SK-N-SH treated with all-trans-retinoic acid at 6 μM for 48 hours (cell line): ENCODE measurements at regions not wholly inside any gene's neighbourhood (a gene's known extent, or its start where the extent isn't known, plus 50 kb on each side); places are given as distances from the start of the nearest gene placed in this dataset.

Experiments used
- ATAC-seq: fragments of 200-7000 bp; cut with Tn5 transposase; 3 replicates; pipeline ENCODE4 v1.9.1; 2020; ENCODE audit warnings: mild to moderate bottlenecking, moderate library complexity
- ARNTL ChIP-seq: fragments of 450-650 bp; formaldehyde crosslinking; IDR thresholded peaks from 2 replicates; pipeline ENCODE4 v1.5.0; 2020; ENCODE audit warnings: low read depth, mild to moderate bottlenecking, moderate library complexity, borderline replicate concordance
- BACH2 ChIP-seq: fragments of 250-450 bp; sonication (Bioruptor Pico); IDR thresholded peaks from 2 replicates; pipeline ENCODE4 v1.9.0; 2021; ENCODE audit warnings: mild to moderate bottlenecking, borderline replicate concordance
- CREB5 ChIP-seq: fragments of 250-450 bp; sonication (Bioruptor Pico); IDR thresholded peaks from 2 replicates; pipeline ENCODE4 v1.5.1; 2020; ENCODE audit warnings: low read depth, mild to moderate bottlenecking, moderate library complexity
- CSDC2 ChIP-seq: fragments of 250-450 bp; sonication (Bioruptor Pico); IDR thresholded peaks from 2 replicates; pipeline ENCODE4 v1.5.0; 2020; ENCODE audit warnings: mild to moderate bottlenecking, moderate library complexity
- ESRRG ChIP-seq: fragments of 250-450 bp; sonication (Bioruptor Pico); IDR thresholded peaks from 2 replicates; pipeline ENCODE4 v1.6.1; 2021; ENCODE audit warnings: mild to moderate bottlenecking
- GLIS3 ChIP-seq: fragments of 250-450 bp; sonication (Bioruptor Pico); IDR thresholded peaks from 2 replicates; pipeline ENCODE4 v1.5.0; 2020; ENCODE audit warnings: mild to moderate bottlenecking, moderate library complexity
- ISL1 ChIP-seq: fragments of 250-450 bp; sonication (Bioruptor Pico); IDR thresholded peaks from 2 replicates; pipeline ENCODE4 v2.1.2; 2022; ENCODE audit warnings: mild to moderate bottlenecking, moderate library complexity
- PPARA ChIP-seq: fragments of 250-450 bp; sonication (Bioruptor Pico); IDR thresholded peaks from 2 replicates; pipeline ENCODE4 v1.5.0; 2020; ENCODE audit warnings: mild to moderate bottlenecking, borderline replicate concordance
- RARB ChIP-seq: fragments of 250-450 bp; sonication (Bioruptor Pico); IDR thresholded peaks from 2 replicates; pipeline ENCODE4 v1.8.0; 2021; ENCODE audit warnings: mild to moderate bottlenecking, moderate library complexity
- TCF4 ChIP-seq: fragments of 250-450 bp; sonication (Bioruptor Pico); IDR thresholded peaks from 2 replicates; pipeline ENCODE4 v1.8.0; 2021; ENCODE audit warnings: mild to moderate bottlenecking, moderate library complexity, borderline replicate concordance
- TOX ChIP-seq: fragments of 250-450 bp; sonication (Bioruptor Pico); IDR thresholded peaks from 2 replicates; pipeline ENCODE4 v1.8.0; 2021; ENCODE audit warnings: mild to moderate bottlenecking, moderate library complexity, borderline replicate concordance
- TSHZ2 ChIP-seq: fragments of 250-450 bp; sonication (Bioruptor Pico); IDR thresholded peaks from 2 replicates; pipeline ENCODE4 v1.5.0; 2020; ENCODE audit warnings: mild to moderate bottlenecking, moderate library complexity
- ZC3H10 ChIP-seq: fragments of 250-450 bp; sonication (Bioruptor Pico); IDR thresholded peaks from 2 replicates; pipeline ENCODE4 v1.5.1; 2021; ENCODE audit warnings: mild to moderate bottlenecking, moderate library complexity
- ZFP3 ChIP-seq: fragments of 250-450 bp; sonication (Bioruptor Pico); IDR thresholded peaks from 2 replicates; pipeline ENCODE4 v1.5.0; 2020; ENCODE audit warnings: mild to moderate bottlenecking, moderate library complexity
- ZFP30 ChIP-seq: fragments of 450-650 bp; formaldehyde crosslinking; IDR thresholded peaks from 2 replicates; pipeline ENCODE4 v1.5.0; 2022; ENCODE audit warnings: mild to moderate bottlenecking, moderate library complexity
- ZNF565 ChIP-seq: fragments of 450-650 bp; formaldehyde crosslinking; conservative IDR thresholded peaks from 2 replicates; pipeline ENCODE4 v1.5.0; 2020; ENCODE audit warnings: low read depth, mild to moderate bottlenecking, moderate library complexity
- ZNF70 ChIP-seq: fragments of 450-650 bp; formaldehyde crosslinking; IDR thresholded peaks from 2 replicates; pipeline ENCODE4 v1.5.0; 2020; ENCODE audit warnings: mild to moderate bottlenecking, moderate library complexity
- ZNF8 ChIP-seq: fragments of 450-650 bp; formaldehyde crosslinking; IDR thresholded peaks from 2 replicates; pipeline ENCODE4 v1.5.0; 2020; ENCODE audit warnings: mild to moderate bottlenecking, moderate library complexity
- TF ChIP-seq, protein P1 (sequence below): fragments of 250-450 bp; sonication (Bioruptor Pico); IDR thresholded peaks from 2 replicates; pipeline ENCODE4 v1.5.1; 2021; ENCODE audit warnings: mild to moderate bottlenecking, moderate library complexity
- TF ChIP-seq, protein P2 (sequence below): fragments of 250-450 bp; sonication (Bioruptor Pico); IDR thresholded peaks from 2 replicates; pipeline ENCODE4 v1.8.0; 2021; ENCODE audit warnings: low read depth, mild to moderate bottlenecking, moderate library complexity, borderline replicate concordance
- TF ChIP-seq, protein P3 (sequence below): fragments of 250-450 bp; sonication (Bioruptor Pico); IDR thresholded peaks from 2 replicates; pipeline ENCODE4 v1.8.0; 2020; ENCODE audit warnings: mild to moderate bottlenecking, moderate library complexity, borderline replicate concordance

DNA sequence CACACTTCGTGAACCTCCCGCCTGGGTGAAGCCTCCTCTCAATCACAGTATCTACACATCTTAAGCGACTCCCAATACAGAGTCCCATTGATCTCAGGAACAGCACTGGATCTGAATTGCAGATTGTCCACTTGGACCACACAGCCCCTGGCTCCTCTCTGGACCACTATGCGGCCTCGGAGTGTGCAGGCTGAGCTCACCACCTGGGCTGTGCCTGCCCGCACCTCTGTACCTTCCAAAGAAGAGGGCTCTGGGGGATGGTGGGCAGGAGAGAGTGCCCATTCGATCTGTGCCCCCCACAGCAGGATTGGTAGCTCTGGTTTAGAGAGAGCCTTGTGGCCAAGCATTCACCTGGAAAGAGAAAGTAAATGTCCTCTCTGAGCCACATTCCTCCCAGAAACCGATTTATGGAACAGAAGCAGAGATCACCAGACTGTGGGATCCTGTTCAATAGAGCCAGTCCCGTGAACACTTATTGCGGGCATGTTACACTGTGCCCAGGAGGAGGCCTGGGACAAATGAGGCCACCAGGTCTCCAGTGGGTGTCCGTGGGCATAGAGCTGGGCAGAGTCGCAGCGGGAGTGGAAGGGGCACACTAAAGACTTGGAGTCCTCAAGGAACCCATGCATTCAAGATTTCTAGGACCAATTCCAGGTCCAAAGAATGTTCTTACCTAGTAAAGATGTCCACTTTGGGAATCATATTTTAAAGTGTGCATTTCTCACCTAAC is 141.6 kb upstream of the SOX1 start (continued):
- TF ChIP-seq PPARA (no peak), BACH2 (CRISPR knock-in tag) (no peak), CREB5 (CRISPR knock-in tag) (no peak), ESRRG (CRISPR knock-in tag) (no peak)
- TF ChIP-seq, protein P1, sequence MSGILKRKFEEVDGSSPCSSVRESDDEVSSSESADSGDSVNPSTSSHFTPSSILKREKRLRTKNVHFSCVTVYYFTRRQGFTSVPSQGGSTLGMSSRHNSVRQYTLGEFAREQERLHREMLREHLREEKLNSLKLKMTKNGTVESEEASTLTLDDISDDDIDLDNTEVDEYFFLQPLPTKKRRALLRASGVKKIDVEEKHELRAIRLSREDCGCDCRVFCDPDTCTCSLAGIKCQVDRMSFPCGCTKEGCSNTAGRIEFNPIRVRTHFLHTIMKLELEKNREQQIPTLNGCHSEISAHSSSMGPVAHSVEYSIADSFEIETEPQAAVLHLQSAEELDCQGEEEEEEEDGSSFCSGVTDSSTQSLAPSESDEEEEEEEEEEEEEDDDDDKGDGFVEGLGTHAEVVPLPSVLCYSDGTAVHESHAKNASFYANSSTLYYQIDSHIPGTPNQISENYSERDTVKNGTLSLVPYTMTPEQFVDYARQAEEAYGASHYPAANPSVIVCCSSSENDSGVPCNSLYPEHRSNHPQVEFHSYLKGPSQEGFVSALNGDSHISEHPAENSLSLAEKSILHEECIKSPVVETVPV (CRISPR knock-in tag): no peak
- TF ChIP-seq, all 23 proteins: peak for 0

GRCh38 chr13:111926501-111927180 is 140.3 kb upstream of the SOX1 start:
- no peak for TF ChIP-seq CREB5 (CRISPR knock-in tag)
- TF ChIP-seq GLIS3 (CRISPR knock-in tag): no peak
- TF ChIP-seq ESRRG (CRISPR knock-in tag): no peak
- no peak for TF ChIP-seq ISL1 (CRISPR knock-in tag)
- TF ChIP-seq TCF4 (CRISPR knock-in tag): no peak
- no peak for TF ChIP-seq ZNF565 (CRISPR knock-in tag)
- no peak for TF ChIP-seq ZC3H10 (CRISPR knock-in tag)
- TF ChIP-seq BACH2 (CRISPR knock-in tag): no peak
- TF ChIP-seq, protein P2, sequence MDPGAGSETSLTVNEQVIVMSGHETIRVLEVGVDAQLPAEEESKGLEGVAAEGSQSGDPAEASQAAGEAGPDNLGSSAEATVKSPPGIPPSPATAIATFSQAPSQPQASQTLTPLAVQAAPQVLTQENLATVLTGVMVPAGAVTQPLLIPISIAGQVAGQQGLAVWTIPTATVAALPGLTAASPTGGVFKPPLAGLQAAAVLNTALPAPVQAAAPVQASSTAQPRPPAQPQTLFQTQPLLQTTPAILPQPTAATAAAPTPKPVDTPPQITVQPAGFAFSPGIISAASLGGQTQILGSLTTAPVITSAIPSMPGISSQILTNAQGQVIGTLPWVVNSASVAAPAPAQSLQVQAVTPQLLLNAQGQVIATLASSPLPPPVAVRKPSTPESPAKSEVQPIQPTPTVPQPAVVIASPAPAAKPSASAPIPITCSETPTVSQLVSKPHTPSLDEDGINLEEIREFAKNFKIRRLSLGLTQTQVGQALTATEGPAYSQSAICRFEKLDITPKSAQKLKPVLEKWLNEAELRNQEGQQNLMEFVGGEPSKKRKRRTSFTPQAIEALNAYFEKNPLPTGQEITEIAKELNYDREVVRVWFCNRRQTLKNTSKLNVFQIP (CRISPR knock-in tag): no peak
- TF ChIP-seq TSHZ2 (CRISPR knock-in tag): no peak
- TF ChIP-seq ZFP30 (CRISPR knock-in tag): no peak
- TF ChIP-seq ZNF8 (CRISPR knock-in tag): no peak
- TF ChIP-seq ZFP3 (CRISPR knock-in tag): no peak
- TF ChIP-seq, protein P3, sequence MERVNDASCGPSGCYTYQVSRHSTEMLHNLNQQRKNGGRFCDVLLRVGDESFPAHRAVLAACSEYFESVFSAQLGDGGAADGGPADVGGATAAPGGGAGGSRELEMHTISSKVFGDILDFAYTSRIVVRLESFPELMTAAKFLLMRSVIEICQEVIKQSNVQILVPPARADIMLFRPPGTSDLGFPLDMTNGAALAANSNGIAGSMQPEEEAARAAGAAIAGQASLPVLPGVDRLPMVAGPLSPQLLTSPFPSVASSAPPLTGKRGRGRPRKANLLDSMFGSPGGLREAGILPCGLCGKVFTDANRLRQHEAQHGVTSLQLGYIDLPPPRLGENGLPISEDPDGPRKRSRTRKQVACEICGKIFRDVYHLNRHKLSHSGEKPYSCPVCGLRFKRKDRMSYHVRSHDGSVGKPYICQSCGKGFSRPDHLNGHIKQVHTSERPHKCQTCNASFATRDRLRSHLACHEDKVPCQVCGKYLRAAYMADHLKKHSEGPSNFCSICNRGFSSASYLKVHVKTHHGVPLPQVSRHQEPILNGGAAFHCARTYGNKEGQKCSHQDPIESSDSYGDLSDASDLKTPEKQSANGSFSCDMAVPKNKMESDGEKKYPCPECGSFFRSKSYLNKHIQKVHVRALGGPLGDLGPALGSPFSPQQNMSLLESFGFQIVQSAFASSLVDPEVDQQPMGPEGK (CRISPR knock-in tag): no peak
- no peak for TF ChIP-seq PPARA
- no peak for TF ChIP-seq TOX
- no peak for TF ChIP-seq CSDC2 (CRISPR knock-in tag)
- no peak for TF ChIP-seq RARB (CRISPR knock-in tag)
- TF ChIP-seq ZNF70 (CRISPR knock-in tag): no peak
- TF ChIP-seq ARNTL (CRISPR knock-in tag): no peak

More at GRCh38 chr13:111926501-111927180, 140.3 kb upstream of the SOX1 start:
- no peak for ATAC-seq
